ENCODE measurements at regions not wholly inside any gene's neighbourhood (a gene's known extent, or its start where the extent isn't known, plus 50 kb on each side); places are given as distances from the start of the nearest gene placed in this dataset.

DNA sequence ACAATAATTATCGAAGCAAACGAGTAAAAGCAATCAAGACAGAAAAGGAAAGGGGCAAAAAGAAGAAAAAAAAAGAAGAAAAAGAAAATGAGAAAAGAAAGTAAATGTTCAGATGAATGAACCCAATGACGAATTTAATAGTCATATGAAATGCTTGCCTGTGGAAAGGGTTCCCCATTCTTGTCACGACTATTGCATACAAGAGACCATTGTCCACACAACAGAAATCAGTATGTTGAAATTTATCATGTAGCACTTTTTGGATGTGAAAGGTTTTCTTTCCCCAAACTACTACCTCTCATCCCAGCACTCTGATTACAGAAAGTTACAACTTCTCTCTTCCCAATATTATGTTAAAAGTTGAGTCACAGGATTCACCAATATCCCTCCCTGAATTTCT lies 162.4 kb downstream of the ZDHHC21 start:
- Histone ChIP-seq H3K27me3 (ENCODE audit: insufficient read depth, poor library complexity, severe bottlenecking) (no peaks in the 10 kb centered on the region), H3K4me3 (replicated peaks; ENCODE audit: insufficient read depth, low read length) (no peak overlapping the region), H3K27ac (replicated peaks) (no peak overlapping the region)
- DNase-seq (ENCODE audit: low read depth in 1 of 2, low spot score in 1 of 2): no peak
- no peak for TF ChIP-seq SPI1 (IDR thresholded peaks at IDR 0.05; ENCODE audit: borderline replicate concordance, low read depth)
- TF ChIP-seq POLR2AphosphoS5 (IDR thresholded peaks at IDR 0.05; ENCODE audit: low read depth): no peak
- TF ChIP-seq, protein P1, sequence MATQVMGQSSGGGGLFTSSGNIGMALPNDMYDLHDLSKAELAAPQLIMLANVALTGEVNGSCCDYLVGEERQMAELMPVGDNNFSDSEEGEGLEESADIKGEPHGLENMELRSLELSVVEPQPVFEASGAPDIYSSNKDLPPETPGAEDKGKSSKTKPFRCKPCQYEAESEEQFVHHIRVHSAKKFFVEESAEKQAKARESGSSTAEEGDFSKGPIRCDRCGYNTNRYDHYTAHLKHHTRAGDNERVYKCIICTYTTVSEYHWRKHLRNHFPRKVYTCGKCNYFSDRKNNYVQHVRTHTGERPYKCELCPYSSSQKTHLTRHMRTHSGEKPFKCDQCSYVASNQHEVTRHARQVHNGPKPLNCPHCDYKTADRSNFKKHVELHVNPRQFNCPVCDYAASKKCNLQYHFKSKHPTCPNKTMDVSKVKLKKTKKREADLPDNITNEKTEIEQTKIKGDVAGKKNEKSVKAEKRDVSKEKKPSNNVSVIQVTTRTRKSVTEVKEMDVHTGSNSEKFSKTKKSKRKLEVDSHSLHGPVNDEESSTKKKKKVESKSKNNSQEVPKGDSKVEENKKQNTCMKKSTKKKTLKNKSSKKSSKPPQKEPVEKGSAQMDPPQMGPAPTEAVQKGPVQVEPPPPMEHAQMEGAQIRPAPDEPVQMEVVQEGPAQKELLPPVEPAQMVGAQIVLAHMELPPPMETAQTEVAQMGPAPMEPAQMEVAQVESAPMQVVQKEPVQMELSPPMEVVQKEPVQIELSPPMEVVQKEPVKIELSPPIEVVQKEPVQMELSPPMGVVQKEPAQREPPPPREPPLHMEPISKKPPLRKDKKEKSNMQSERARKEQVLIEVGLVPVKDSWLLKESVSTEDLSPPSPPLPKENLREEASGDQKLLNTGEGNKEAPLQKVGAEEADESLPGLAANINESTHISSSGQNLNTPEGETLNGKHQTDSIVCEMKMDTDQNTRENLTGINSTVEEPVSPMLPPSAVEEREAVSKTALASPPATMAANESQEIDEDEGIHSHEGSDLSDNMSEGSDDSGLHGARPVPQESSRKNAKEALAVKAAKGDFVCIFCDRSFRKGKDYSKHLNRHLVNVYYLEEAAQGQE (IDR thresholded peaks at IDR 0.05; ENCODE audit: insufficient replicate concordance, low read depth): no peak
- no peak for TF ChIP-seq GABPA (IDR thresholded peaks at IDR 0.05; ENCODE audit: low read depth)
- TF ChIP-seq, protein P2, sequence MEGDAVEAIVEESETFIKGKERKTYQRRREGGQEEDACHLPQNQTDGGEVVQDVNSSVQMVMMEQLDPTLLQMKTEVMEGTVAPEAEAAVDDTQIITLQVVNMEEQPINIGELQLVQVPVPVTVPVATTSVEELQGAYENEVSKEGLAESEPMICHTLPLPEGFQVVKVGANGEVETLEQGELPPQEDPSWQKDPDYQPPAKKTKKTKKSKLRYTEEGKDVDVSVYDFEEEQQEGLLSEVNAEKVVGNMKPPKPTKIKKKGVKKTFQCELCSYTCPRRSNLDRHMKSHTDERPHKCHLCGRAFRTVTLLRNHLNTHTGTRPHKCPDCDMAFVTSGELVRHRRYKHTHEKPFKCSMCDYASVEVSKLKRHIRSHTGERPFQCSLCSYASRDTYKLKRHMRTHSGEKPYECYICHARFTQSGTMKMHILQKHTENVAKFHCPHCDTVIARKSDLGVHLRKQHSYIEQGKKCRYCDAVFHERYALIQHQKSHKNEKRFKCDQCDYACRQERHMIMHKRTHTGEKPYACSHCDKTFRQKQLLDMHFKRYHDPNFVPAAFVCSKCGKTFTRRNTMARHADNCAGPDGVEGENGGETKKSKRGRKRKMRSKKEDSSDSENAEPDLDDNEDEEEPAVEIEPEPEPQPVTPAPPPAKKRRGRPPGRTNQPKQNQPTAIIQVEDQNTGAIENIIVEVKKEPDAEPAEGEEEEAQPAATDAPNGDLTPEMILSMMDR (IDR thresholded peaks at IDR 0.05; ENCODE audit: insufficient read depth, low read length): no peak

DNA sequence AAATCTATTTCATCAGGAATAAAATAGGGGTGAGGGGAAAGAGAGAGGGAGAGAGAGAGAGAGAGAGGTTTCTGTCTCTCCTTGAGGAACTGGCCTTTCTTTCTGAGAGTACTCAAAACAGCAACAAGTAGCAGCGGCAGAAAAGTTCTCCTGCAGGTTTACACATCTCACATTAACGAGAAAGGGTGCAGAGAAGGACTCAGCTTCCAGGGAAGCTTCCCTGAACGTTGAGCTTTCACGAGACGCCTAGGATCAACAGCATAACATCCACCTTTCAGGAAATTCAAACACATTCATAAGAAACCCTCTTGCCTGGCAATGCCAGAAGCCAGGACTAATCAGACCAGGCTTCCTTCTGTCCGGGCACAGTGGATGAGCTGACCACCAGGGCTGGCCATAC lies 162.9 kb downstream of the ZDHHC21 start:
- no peaks in the 10 kb centered on the region for H3K27me3 ChIP-seq (ENCODE audit: insufficient read depth, poor library complexity, severe bottlenecking)
- TF ChIP-seq SPI1 (IDR thresholded peaks at IDR 0.05; ENCODE audit: borderline replicate concordance, low read depth) (no peak), POLR2AphosphoS5 (IDR thresholded peaks at IDR 0.05; ENCODE audit: low read depth) (no peak), GABPA (IDR thresholded peaks at IDR 0.05; ENCODE audit: low read depth) (no peak)
- TF ChIP-seq, protein P2 (IDR thresholded peaks at IDR 0.05; ENCODE audit: insufficient read depth, low read length): no peak
- TF ChIP-seq, protein P1 (IDR thresholded peaks at IDR 0.05; ENCODE audit: insufficient replicate concordance, low read depth): no peak
- DNase-seq (ENCODE audit: low read depth in 1 of 2, low spot score in 1 of 2): no peak
- H3K4me3 ChIP-seq (replicated peaks; ENCODE audit: insufficient read depth, low read length): no peak overlapping the region
- H3K27ac ChIP-seq (replicated peaks): no peak overlapping the region

DNA sequence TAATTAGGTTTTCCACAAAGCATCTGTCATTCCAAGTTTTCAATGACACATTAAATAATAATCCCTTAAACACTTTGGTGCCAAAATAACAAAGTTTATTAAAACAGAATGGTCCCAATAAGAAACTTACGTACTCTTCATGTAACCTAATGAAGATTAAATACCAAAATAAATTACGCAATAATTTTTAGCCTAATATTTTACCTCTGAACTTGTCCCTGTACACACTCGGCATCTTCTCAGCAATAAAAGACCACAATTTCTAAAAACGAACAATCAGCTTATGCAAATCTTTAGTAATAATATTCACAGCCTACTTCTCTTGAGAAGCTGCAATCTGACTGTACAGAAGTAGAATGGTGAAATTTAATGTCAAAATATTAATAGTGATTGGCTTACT lies 163.6 kb downstream of the ZDHHC21 start:
- Histone ChIP-seq H3K27me3 (ENCODE audit: insufficient read depth, poor library complexity, severe bottlenecking) (no peaks in the 10 kb centered on the region), H3K27ac (replicated peaks) (no peak overlapping the region), H3K4me3 (replicated peaks; ENCODE audit: insufficient read depth, low read length) (no peak overlapping the region)
- DNase-seq (ENCODE audit: low read depth in 1 of 2, low spot score in 1 of 2): no peak
- TF ChIP-seq POLR2AphosphoS5 (IDR thresholded peaks at IDR 0.05; ENCODE audit: low read depth): no peak
- TF ChIP-seq, protein P1 (IDR thresholded peaks at IDR 0.05; ENCODE audit: insufficient replicate concordance, low read depth): no peak
- TF ChIP-seq SPI1 (IDR thresholded peaks at IDR 0.05; ENCODE audit: borderline replicate concordance, low read depth): no peak
- no peak for TF ChIP-seq GABPA (IDR thresholded peaks at IDR 0.05; ENCODE audit: low read depth)

Data from HL-60 (cell line).